H9 (cell line): ENCODE measurements at regions not wholly inside any gene's neighbourhood (a gene's known extent, or its start where the extent isn't known, plus 50 kb on each side); places are given as distances from the start of the nearest gene placed in this dataset.

Source experiments
- DNase-seq: peaks from one replicate; pipeline ENCODE4 v3.0.0-alpha.2; 2017
- H2AFZ ChIP-seq: one replicate; pipeline ENCODE4 v1.6.1; 2013; ENCODE audit warnings: mild to moderate bottlenecking, low read length, control low read depth, moderate library complexity
- H2AK5ac ChIP-seq: 2 replicates; pipeline ENCODE4 v1.6.1; 2013; ENCODE audit warnings: low read length, control low read depth, mixed read lengths; ENCODE audit not compliant: insufficient read length
- H2BK120ac ChIP-seq: one replicate; pipeline ENCODE4 v1.6.1; 2013; ENCODE audit warnings: low read depth, mild to moderate bottlenecking, low read length, control low read depth, inconsistent platforms; ENCODE audit not compliant: poor library complexity, severe bottlenecking
- H2BK12ac ChIP-seq: 2 replicates; pipeline ENCODE4 v1.6.1; 2013; ENCODE audit warnings: low read length, control low read depth, mixed read lengths, low read depth; ENCODE audit not compliant: insufficient read length
- H2BK15ac ChIP-seq: 2 replicates; pipeline ENCODE4 v1.6.1; 2013; ENCODE audit warnings: low read depth, low read length, control low read depth
- H2BK20ac ChIP-seq: one replicate; pipeline ENCODE4 v1.6.1; 2013; ENCODE audit warnings: low read depth, mild to moderate bottlenecking, low read length, control low read depth, inconsistent platforms; ENCODE audit not compliant: poor library complexity, severe bottlenecking
- H2BK5ac ChIP-seq: 2 replicates; pipeline ENCODE4 v1.6.1; 2013; ENCODE audit warnings: low read length, control low read depth, mixed read lengths; ENCODE audit not compliant: insufficient read length
- H3K14ac ChIP-seq: 2 replicates; pipeline ENCODE4 v1.6.1; 2013; ENCODE audit warnings: low read length, control low read depth; ENCODE audit not compliant: insufficient read depth
- H3K18ac ChIP-seq: 2 replicates; pipeline ENCODE4 v1.6.1; 2013; ENCODE audit warnings: low read depth, mild to moderate bottlenecking, mixed read lengths, low read length, control low read depth; ENCODE audit not compliant: insufficient read length
- H3K23ac ChIP-seq: 2 replicates; pipeline ENCODE4 v1.6.1; 2013; ENCODE audit warnings: low read length, control low read depth, mixed read lengths, low read depth; ENCODE audit not compliant: insufficient read length
- H3K23me2 ChIP-seq: 2 replicates; pipeline ENCODE4 v1.6.1; 2013; ENCODE audit warnings: low read depth, mild to moderate bottlenecking, mixed read lengths, low read length, control low read depth; ENCODE audit not compliant: insufficient read length, poor library complexity, severe bottlenecking
- H3K27ac ChIP-seq: 2 replicates; pipeline ENCODE4 v1.5.1; 2013; ENCODE audit warnings: low read length, control low read depth, mixed read lengths, low read depth; ENCODE audit not compliant: insufficient read length
- H3K27me3 ChIP-seq: 2 replicates; pipeline ENCODE4 v1.6.1; 2013; ENCODE audit warnings: low read length, control low read depth, inconsistent platforms; ENCODE audit not compliant: insufficient read depth
- H3K4ac ChIP-seq: 2 replicates; pipeline ENCODE4 v1.6.1; 2013; ENCODE audit warnings: low read depth, mild to moderate bottlenecking, control low read depth, inconsistent platforms, low read length, moderate library complexity
- H3K4me1 ChIP-seq: 2 replicates; pipeline ENCODE4 v1.6.1; 2013; ENCODE audit warnings: low read length, control low read depth, inconsistent platforms; ENCODE audit not compliant: insufficient read depth
- H3K4me2 ChIP-seq: 2 replicates; pipeline ENCODE4 v1.6.1; 2013; ENCODE audit warnings: low read length, control low read depth, mixed read lengths; ENCODE audit not compliant: insufficient read length, insufficient read depth
- H3K56ac ChIP-seq: 2 replicates; pipeline ENCODE4 v1.6.1; 2013; ENCODE audit warnings: low read depth, mild to moderate bottlenecking, mixed read lengths, low read length, control low read depth; ENCODE audit not compliant: insufficient read length
- H3K79me1 ChIP-seq: 2 replicates; pipeline ENCODE4 v1.6.1; 2013; ENCODE audit warnings: low read depth, mild to moderate bottlenecking, moderate library complexity, low read length, control low read depth, inconsistent platforms; ENCODE audit not compliant: insufficient read depth, poor library complexity, severe bottlenecking
- H3K79me2 ChIP-seq: 2 replicates; pipeline ENCODE4 v1.6.1; 2013; ENCODE audit warnings: low read length, control low read depth, inconsistent platforms; ENCODE audit not compliant: insufficient read depth
- H3K9ac ChIP-seq: 2 replicates; pipeline ENCODE4 v1.6.1; 2013; ENCODE audit warnings: low read length, control low read depth, mixed read lengths; ENCODE audit not compliant: insufficient read length; ENCODE audit errors: extremely low read depth
- H3K9me3 ChIP-seq: one replicate; pipeline ENCODE4 v1.6.1; 2013; ENCODE audit warnings: low read depth, low read length, inconsistent platforms; ENCODE audit not compliant: control insufficient read depth
- H3T11ph ChIP-seq: one replicate; pipeline ENCODE4 v1.6.1; 2013; ENCODE audit warnings: mild to moderate bottlenecking, low read length, control low read depth, inconsistent platforms
- H4K20me1 ChIP-seq: one replicate; pipeline ENCODE4 v1.6.1; 2013; ENCODE audit not compliant: control insufficient read depth, insufficient read length, insufficient read depth
- H4K5ac ChIP-seq: 2 replicates; pipeline ENCODE4 v1.6.1; 2013; ENCODE audit warnings: low read depth, mild to moderate bottlenecking, mixed read lengths, low read length, control low read depth; ENCODE audit not compliant: insufficient read length
- H4K8ac ChIP-seq: replicated peaks from 2 replicates; pipeline ENCODE4 v1.6.1; 2013; ENCODE audit warnings: low read length, control low read depth, mixed read lengths, low read depth; ENCODE audit not compliant: insufficient read length
- H4K91ac ChIP-seq: 2 replicates; pipeline ENCODE4 v1.6.1; 2013; ENCODE audit warnings: low read depth, mild to moderate bottlenecking, moderate library complexity, mixed read lengths, low read length, control low read depth; ENCODE audit not compliant: insufficient read length
- H3K27ac Mint-ChIP-seq, 3 experiments: 2 replicates in 2 of 3; 3 replicates in 1 of 3; pipeline ENCODE4 v1.8.0; 2020 to 2021; ENCODE audit warnings: mixed read lengths in 3 of 3, mild to moderate bottlenecking in 1 of 3, moderate library complexity in 1 of 3
- H3K27me3 Mint-ChIP-seq: 2 replicates; pipeline ENCODE4 v1.8.0; 2021; ENCODE audit warnings: low read depth, mild to moderate bottlenecking, moderate library complexity, mixed read lengths
- H3K36me3 Mint-ChIP-seq, 3 experiments: 2 replicates in 2 of 3; 3 replicates in 1 of 3; pipeline ENCODE4 v1.8.0; 2020 to 2021; ENCODE audit warnings: low read depth in 3 of 3, mixed read lengths in 3 of 3; ENCODE audit not compliant: insufficient read depth in 1 of 3
- H3K4me1 Mint-ChIP-seq, 2 experiments: 2 replicates each; pipeline ENCODE4 v1.8.0; 2020; ENCODE audit warnings: mixed read lengths in 2 of 2
- H3K4me3 Mint-ChIP-seq, 2 experiments: 2 replicates in 1 of 2; 3 replicates in 1 of 2; pipeline ENCODE4 v1.8.0; 2020 to 2021; ENCODE audit warnings: mild to moderate bottlenecking in 2 of 2, mixed read lengths in 2 of 2, moderate library complexity in 1 of 2
- H3K9me3 Mint-ChIP-seq, 2 experiments: 2 replicates in 1 of 2; 3 replicates in 1 of 2; pipeline ENCODE4 v1.8.0; 2020; ENCODE audit warnings: mild to moderate bottlenecking in 2 of 2, mixed read lengths in 2 of 2, moderate library complexity in 1 of 2
- CTCF ChIP-seq: fragments of 200-600 bp; sonication (generic); conservative IDR thresholded peaks from 3 replicates; pipeline ENCODE4 v1.8.0; 2021; ENCODE audit warnings: antibody characterized with exemption, mild to moderate bottlenecking
- WGBS: extraction: QIAGEN DNeasy Blood & Tissue Kit; methylation state at CpG from one replicate; pipeline ENCODE4 v1.1.7; 2013; ENCODE audit warnings: missing lambda C conversion rate, low lambda C conversion rate, mixed read lengths; ENCODE audit not compliant: insufficient read length; ENCODE audit errors: extremely low coverage; 5-methylcytosine and 5-hydroxymethylcytosine counted together

GRCh38 chr7:21107101-21107500 lies 320.4 kb upstream of the SP8 start:
- Histone ChIP-seq H3K27me3 (no peaks in the 10 kb centered on the region), H3K79me1 (no peaks in the 10 kb centered on the region), H2BK120ac (no peak overlapping the region), H3K23ac (no peak overlapping the region), H3K79me2 (no peaks in the 10 kb centered on the region), H2BK12ac (no peak overlapping the region), H3K4me1 (no peaks in the 10 kb centered on the region), H2BK20ac (no peak overlapping the region), H3K9me3 (no peaks in the 10 kb centered on the region), H3K4ac (no peak overlapping the region), H3K14ac (no peak overlapping the region), H3K18ac (no peak overlapping the region), H4K8ac (no peak overlapping the region), H3K23me2 (no peaks in the 10 kb centered on the region), H3K4me2 (no peak overlapping the region), H2BK5ac (no peak overlapping the region), H3K56ac (no peak overlapping the region), H2AK5ac (no peak overlapping the region), H4K20me1 (no peaks in the 10 kb centered on the region), H2AFZ (no peak overlapping the region), H3K27ac (no peak overlapping the region), H3T11ph (no peak overlapping the region), H4K91ac (no peak overlapping the region), H4K5ac (no peak overlapping the region), H2BK15ac (no peak overlapping the region), H3K9ac (no peak overlapping the region)
- Mint-ChIP-seq H3K4me1 (peaks cover 0 to 2% of the 10 kb centered on the region in 2 experiments; a peak in 1 of 4 replicates), H3K9me3 (no peaks in the 10 kb centered on the region), H3K27me3 (no peaks in the 10 kb centered on the region), H3K4me3 (no peak overlapping the region), H3K27ac (no peak overlapping the region), H3K36me3 (no peaks in the 10 kb centered on the region; a peak in 1 of 7 replicates)
- no peak for DNase-seq
- no CpG with 5 or more reads among the region's 4 CpGs for WGBS
- no peak for TF ChIP-seq CTCF
